RWPE2 (cell line): ENCODE measurements at regions not wholly inside any gene's neighbourhood (a gene's known extent, or its start where the extent isn't known, plus 50 kb on each side); places are given as distances from the start of the nearest gene placed in this dataset.

Source experiments
- ATAC-seq: fragments of 200-7000 bp; cut with Tn5 transposase; 3 replicates; pipeline ENCODE4 v1.9.1; 2021; ENCODE audit warnings: low read depth
- DNase-seq: peaks from one replicate; pipeline ENCODE4 v3.0.0-alpha.2; 2020; ENCODE audit warnings: low spot score
- H3K27ac ChIP-seq: fragments of 450-650 bp; 2 replicates; pipeline ENCODE4 v1.5.1; 2017; ENCODE audit warnings: mild to moderate bottlenecking; ENCODE audit not compliant: poor library complexity, severe bottlenecking
- H3K27me3 ChIP-seq: fragments of 250-450 bp; sonication (Bioruptor Pico); 2 replicates; pipeline ENCODE4 v1.5.1; 2021; ENCODE audit warnings: mild to moderate bottlenecking, moderate library complexity; ENCODE audit not compliant: insufficient read depth, poor library complexity, severe bottlenecking
- H3K36me3 ChIP-seq: fragments of 250-450 bp; sonication (Bioruptor Pico); 2 replicates; pipeline ENCODE4 v1.5.1; 2020; ENCODE audit warnings: low read depth, mild to moderate bottlenecking, moderate library complexity
- H3K4me1 ChIP-seq: fragments of 250-450 bp; sonication (Bioruptor Pico); 2 replicates; pipeline ENCODE4 v1.5.1; 2021; ENCODE audit warnings: mild to moderate bottlenecking, moderate library complexity; ENCODE audit not compliant: insufficient read depth, poor library complexity, severe bottlenecking
- H3K4me3 ChIP-seq: fragments of 250-450 bp; sonication (Bioruptor Pico); 2 replicates; pipeline ENCODE4 v1.5.1; 2021; ENCODE audit warnings: mild to moderate bottlenecking, moderate library complexity; ENCODE audit not compliant: severe bottlenecking
- H3K9me3 ChIP-seq: fragments of 250-450 bp; sonication (Bioruptor Pico); 2 replicates; pipeline ENCODE4 v1.5.1; 2021; ENCODE audit warnings: mild to moderate bottlenecking, moderate library complexity; ENCODE audit not compliant: severe bottlenecking
- TF ChIP-seq, protein P1 (sequence below): fragments of 450-650 bp; IDR thresholded peaks from one replicate; pipeline ENCODE4 v1.5.1; 2017; ENCODE audit warnings: mild to moderate bottlenecking, moderate library complexity; ENCODE audit not compliant: poor library complexity, severe bottlenecking

- H3K9me3 ChIP-seq: no peaks in the 10 kb centered on the region
- DNase-seq (no peak), ATAC-seq (no peak)
- no peaks in the 10 kb centered on the region for H3K36me3 ChIP-seq
- TF ChIP-seq, protein P1, sequence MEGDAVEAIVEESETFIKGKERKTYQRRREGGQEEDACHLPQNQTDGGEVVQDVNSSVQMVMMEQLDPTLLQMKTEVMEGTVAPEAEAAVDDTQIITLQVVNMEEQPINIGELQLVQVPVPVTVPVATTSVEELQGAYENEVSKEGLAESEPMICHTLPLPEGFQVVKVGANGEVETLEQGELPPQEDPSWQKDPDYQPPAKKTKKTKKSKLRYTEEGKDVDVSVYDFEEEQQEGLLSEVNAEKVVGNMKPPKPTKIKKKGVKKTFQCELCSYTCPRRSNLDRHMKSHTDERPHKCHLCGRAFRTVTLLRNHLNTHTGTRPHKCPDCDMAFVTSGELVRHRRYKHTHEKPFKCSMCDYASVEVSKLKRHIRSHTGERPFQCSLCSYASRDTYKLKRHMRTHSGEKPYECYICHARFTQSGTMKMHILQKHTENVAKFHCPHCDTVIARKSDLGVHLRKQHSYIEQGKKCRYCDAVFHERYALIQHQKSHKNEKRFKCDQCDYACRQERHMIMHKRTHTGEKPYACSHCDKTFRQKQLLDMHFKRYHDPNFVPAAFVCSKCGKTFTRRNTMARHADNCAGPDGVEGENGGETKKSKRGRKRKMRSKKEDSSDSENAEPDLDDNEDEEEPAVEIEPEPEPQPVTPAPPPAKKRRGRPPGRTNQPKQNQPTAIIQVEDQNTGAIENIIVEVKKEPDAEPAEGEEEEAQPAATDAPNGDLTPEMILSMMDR: no peak
- H3K27ac ChIP-seq: no peak overlapping the region
- no peaks in the 10 kb centered on the region for H3K27me3 ChIP-seq
- H3K4me3 ChIP-seq: no peak overlapping the region
- no peaks in the 10 kb centered on the region for H3K4me1 ChIP-seq
Observed at GRCh38 chr16:63298993-63299392, 1262.8 kb upstream of the CDH8 start.

DNA sequence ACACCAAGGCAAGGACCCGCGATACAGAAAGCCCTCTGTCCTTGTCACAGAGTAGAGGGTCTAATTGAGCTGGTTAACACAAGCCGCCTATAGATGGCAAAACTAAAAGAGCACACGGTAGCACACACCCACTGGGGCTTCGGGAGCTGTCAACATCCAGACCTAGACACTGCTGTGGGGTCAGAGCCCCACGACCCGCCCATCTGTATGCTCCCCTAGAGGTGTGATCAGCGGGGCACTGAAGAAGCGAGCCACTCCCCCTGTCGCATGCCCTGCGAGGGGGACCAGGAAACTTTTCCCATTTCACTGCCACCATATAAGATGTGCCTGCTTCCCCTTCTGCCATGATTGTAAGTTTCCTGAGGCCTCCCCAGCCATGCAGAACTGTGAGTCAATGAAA, 1255.8 kb upstream of the CDH8 start:
- no peaks in the 10 kb centered on the region for H3K27me3 ChIP-seq
- no peaks in the 10 kb centered on the region for H3K36me3 ChIP-seq
- H3K4me3 ChIP-seq: no peak overlapping the region
- TF ChIP-seq, protein P1: no peak
- H3K4me1 ChIP-seq: no peaks in the 10 kb centered on the region
- ATAC-seq (no peak), DNase-seq (no peak)
- no peak overlapping the region for H3K27ac ChIP-seq
- H3K9me3 ChIP-seq: no peaks in the 10 kb centered on the region

- H3K4me3 ChIP-seq: no peak overlapping the region
- H3K27ac ChIP-seq: no peak overlapping the region
- TF ChIP-seq, protein P1: peak; percentile 89
- DNase-seq (no peak), ATAC-seq (peak; percentile 75)
- H3K27me3 ChIP-seq: no peaks in the 10 kb centered on the region
- no peaks in the 10 kb centered on the region for H3K36me3 ChIP-seq
- no peaks in the 10 kb centered on the region for H3K4me1 ChIP-seq
- no peaks in the 10 kb centered on the region for H3K9me3 ChIP-seq
Observed at GRCh38 chr16:63289834-63290460, 1253.7 kb upstream of the CDH8 start.

DNA sequence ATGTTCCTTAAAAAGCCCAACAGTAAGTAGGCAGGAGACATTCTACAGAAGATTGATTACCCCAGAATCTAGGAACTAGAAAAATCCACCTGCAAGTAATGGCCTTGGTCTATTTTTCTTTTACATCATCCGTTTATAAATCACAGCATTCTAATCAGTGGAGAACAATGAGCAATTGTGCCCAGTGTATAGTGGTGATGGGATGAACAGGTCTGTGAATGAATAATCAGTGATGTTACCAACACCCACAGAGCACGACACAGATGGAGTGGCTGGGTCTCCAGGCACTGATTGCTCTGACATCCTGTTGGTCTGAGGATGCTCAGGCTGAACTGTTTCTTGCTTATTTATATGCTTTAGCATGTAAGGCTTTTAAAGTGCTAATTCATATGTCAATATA, 1251.2 kb upstream of the CDH8 start:
- TF ChIP-seq, protein P1: no peak
- H3K9me3 ChIP-seq: no peaks in the 10 kb centered on the region
- DNase-seq: no peak
- no peaks in the 10 kb centered on the region for H3K36me3 ChIP-seq
- ATAC-seq: no peak
- H3K4me1 ChIP-seq: no peaks in the 10 kb centered on the region
- H3K27me3 ChIP-seq: no peaks in the 10 kb centered on the region
- no peak overlapping the region for H3K27ac ChIP-seq
- H3K4me3 ChIP-seq: no peak overlapping the region

GRCh38 chr16:63283721-63284120, 1247.5 kb upstream of the CDH8 start:
- H3K4me3 ChIP-seq: no peak overlapping the region
- no peak for DNase-seq

More at GRCh38 chr16:63283721-63284120, 1247.5 kb upstream of the CDH8 start:
- Histone ChIP-seq H3K9me3 (no peaks in the 10 kb centered on the region), H3K4me1 (no peaks in the 10 kb centered on the region), H3K36me3 (no peaks in the 10 kb centered on the region), H3K27me3 (no peaks in the 10 kb centered on the region), H3K27ac (no peak overlapping the region)
- TF ChIP-seq, protein P1: no peak
- no peak for ATAC-seq
